Hippocampal formation (tissue), 2 donors: ENCODE measurements at regions not wholly inside any gene's neighbourhood (a gene's known extent, or its start where the extent isn't known, plus 50 kb on each side); places are given as distances from the start of the nearest gene placed in this dataset.

Experiments used
- DNase-seq, 2 donors: peaks; one replicate each; lab custom pipeline; 2025; lab: John Stamatoyannopoulos, UW

- DNase-seq: no peak
Observed at GRCh38 chr7:156069891-156070290, 257.6 kb upstream of the SHH start.

DNA sequence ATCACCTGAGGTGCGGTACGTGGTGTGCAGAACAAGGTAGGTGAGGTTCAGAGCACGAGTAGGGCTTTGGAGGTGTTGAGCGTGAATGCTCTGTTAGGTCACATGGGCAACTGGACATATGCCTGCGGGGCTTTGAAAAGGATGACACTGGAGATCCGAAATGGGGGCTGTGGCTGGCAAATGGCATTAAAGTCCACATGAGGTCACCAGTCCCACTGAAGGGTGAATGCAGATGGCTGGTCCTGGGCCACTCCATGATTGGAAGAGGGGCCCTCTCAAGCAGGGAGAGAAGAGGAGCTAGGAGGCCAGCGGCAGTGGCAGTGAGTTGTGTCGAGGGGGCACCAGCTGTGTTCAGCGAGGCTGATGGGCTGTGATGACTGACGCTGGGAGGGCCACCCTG, 254.9 kb upstream of the SHH start:
- no peak for DNase-seq

GRCh38 chr7:156065400-156065799, 253.1 kb upstream of the SHH start:
- no peak for DNase-seq

- no peak for DNase-seq
Observed at GRCh38 chr7:156064971-156065386, 252.7 kb upstream of the SHH start.

- DNase-seq: no peak
Observed at GRCh38 chr7:156063241-156063810, 251.1 kb upstream of the SHH start.

DNA sequence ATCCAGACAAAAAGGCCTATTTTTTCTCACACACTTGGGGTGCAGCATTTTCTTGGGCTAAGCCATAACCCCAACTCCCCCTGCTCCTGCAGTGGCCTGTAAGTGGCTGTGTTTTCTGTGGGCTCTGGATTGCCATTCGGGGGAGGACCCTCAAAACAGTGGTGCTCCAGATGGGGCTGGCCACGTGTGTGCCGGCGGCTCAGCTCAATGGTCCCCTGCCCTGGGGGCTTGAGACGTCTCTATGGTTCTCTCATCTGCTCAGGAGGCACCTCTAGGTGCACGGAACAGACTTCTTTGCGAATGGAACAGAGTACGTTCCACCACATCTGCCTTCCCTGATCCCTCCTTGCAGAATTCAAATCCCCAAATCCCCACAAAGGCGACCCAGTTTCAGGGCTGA, 250.0 kb upstream of the SHH start:
- no peak for DNase-seq

GRCh38 chr7:156061689-156062255, 249.5 kb upstream of the SHH start:
- DNase-seq: no peak

DNA sequence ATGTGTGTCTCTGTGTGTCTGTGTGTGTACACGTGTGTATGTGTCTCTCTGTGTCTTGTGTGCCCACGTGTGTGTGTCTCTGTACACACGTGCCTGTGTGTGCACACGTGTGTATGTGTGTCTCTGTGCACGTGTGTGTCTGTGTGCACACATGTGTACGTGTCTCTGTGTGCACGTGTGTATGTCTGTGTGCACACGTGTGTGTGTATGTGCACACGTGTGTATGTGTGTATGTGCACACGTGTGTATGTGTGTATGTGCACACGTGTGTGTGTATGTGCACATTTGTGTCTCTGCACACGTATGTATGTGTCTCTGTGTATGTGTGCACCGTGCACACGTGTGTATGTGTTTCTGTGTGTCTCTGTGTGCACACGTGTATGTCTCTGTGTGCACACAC, 248.7 kb upstream of the SHH start:
- DNase-seq: no peak

DNA sequence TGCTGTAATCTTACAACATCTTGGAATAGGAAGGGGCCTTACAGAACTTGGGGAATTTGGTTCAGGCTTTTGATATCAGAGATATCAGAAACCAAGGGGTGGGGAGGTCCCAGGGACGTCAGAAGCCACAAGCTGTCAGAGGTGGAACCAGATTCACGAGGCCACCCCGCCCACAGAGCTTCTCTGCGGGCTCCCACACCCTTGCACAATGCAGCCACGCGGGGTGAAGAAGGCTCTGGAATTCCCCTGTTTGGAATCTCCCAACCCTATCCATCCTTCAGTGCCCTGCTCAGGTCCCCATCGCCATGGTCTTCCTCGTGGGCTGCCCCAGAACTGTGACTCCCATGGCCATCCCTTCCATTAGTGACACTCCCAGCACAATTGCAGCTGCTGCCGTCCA, 247.1 kb upstream of the SHH start:
- DNase-seq: no peak

DNA sequence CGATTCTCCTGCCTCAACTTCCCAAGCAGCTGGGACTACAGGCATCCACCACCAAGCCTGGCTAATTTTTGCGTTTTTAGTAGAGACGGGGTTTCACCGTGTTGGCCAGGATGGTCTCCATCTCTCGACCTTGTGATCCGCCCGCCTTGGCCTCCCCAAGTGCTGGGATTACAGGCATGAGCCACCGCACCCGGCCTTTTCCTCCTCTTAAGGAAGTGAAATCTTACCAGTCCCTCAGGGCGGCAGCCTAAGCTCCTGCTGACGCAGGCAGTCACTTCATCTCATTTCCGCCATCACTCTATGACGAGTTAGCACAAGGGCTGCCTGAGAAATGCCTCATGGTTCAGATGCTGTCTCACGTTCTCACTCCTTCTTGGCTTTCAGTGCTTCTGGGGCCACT, 246.0 kb upstream of the SHH start:
- no peak for DNase-seq

GRCh38 chr7:156056534-156056933, 244.3 kb upstream of the SHH start:
- DNase-seq: no peak

DNA sequence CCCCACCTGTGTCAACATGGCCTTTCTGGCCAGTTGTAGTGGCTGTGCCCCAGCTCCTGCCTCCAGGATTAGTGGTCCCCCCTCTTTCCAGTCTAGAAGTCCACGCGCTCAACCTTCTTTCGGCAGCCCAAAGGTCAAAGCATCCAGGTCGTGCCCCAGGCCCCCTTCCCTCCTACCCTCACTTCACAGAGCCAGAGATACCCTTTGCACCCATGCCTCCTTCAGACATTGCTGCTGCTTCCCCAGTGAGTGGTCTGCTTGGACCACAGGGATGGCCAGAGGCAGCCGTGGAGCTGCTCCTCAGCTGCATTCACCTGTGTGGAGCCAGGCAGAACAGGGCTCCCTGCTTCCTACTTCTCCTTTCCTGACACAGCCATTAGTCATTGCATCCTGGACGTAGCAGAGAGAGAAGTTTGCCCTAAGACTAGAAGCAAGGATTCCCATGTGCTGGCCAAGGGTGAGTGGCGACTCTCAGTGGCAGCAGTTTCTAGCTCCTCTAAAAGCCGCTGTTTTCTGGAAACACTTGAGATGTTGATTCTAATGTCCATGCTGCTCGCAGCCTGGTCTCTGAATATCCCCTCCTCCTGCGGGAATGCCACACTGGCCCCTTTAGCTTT, 243.1 kb upstream of the SHH start:
- DNase-seq: no peak

DNA sequence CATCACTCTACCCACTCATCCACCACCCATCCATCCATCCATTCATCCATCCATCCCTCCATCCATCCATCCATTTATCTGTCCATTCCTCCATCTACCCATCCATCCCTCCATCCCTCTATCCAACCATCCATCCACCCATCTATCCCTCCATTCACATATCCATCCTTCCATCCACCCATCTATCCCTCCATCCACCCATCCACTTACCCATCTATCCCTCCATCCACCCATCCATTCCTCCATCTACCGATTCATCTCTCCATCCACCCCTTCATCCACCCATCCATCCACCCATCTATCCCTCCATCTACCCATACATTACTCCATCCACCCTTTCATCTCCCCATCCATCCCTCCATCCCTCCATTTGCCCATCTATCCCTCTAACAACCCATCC, 239.6 kb upstream of the SHH start:
- DNase-seq: no peak

DNA sequence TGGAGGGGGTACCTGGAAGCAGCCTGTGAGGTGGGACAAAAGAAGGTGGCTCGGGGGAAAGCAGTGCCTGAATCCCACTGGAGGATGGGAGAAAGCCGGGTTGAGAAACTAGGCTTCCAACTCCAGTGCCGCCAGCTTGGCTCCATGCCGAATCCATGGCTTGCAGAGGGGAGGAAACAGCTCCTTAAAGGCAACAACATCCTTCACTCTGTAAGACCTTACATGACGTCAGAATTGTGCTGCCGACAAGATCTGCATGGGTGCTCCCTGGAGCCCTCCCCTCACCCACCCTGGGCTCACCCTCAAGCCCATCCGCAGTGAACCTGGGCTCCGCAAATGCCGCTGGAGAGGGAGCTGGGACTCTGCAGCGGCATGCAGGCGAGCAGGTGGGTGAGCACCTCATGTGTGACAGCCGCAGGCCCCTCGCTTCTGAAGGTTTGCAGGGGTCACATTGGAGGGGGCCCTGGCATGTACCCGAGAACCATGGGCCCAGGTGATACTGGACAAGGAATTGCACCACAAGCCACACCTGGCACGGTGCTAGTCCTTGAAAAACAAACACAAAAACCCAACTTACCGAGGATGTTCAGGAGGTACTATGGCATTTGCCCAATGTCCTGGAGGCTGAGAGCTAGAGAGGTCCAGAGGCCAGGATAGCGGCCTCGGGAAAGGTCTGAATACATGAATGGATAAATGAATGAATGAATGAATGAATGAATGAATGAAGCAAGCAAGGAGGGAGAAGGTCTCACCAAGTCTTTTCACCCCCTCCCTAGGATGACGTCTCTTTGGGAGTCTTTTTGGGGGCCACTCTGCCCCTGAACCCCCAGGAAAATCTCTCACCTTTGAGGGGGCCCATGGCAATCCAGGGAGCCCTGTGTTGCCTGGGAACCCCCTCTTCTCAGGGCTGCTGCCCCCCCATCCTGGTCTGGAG, 238.6 kb upstream of the SHH start:
- no peak for DNase-seq

DNA sequence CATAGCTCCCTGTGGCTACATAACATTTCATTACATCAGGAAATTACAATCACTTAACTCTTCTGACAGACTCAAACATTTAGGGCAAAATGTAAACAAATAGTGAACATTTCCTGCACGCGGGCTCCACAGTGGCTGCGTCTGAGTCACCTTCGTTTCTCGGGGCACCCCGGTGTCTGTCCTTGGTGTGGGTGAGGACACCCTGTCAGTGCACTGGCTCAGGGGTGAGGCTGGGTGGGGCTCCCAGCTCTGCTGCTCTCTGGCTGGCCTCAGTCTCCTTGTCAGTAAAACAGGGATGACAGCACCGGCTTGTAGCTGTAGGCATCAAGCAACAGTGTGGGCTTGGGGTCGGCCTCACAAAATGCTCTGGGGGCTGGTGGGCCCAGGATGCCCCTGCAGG, 237.1 kb upstream of the SHH start:
- DNase-seq: no peak

DNA sequence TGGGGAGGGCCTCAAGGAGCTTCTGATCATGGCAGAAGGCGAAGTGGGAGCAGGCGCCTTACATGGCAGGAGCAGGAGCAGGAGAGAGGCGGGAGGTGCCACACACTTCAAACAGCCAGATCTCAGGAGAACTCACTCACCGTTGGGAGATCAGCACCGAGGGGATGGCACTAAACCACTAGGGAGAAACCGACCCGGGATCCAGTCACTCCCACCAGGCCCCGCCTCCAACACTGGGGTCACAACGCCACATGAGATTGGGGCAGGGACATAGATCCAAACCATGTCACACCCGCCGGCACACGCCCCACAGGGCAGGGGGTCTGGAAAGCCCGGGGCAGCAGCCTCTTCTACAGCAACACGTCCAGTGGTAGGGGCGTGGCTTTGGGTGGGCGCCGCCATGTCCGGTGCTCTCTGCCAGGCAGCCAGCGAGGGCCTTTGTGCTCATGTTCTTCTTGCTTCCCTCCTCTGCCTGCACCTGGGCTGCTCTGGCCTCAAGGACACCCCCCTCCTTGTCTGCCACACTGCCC, 233.8 kb upstream of the SHH start:
- no peak for DNase-seq

DNA sequence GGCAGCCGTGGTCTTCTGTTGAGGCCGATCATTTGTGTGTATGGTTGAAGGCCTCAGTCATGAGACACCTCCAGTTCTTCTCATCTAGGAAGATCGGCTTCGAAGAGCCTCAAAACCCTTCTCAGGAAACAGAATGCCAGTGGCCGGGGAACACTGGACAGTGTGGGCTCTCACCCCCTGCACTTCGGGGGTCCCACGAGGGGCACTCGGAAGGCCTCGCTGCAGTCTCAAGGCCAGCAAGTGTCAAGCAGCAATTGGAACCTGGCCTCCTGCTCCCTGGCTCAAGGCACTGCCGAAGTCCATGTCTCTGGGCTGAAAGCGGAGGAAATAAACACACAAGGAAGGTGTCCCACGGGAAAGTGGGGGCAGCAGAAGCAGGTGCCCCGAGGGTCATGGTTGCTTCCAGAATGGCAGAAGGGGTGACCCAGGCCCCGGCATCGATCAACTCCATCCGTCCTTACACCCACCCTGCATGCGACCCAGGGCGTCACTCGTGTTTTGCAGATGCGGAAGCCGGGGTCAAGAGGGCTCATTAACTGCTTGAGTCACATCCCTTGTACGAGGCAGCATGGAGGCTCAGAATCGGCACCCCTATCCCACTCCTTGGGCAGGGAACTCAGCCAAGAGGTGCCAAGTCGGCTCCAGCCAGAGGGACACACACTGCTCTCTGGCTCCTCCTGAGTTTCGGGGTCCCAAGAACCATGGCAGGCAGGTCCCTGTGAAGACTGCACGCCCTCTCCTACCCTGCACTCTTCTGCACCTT, 231.3 kb upstream of the SHH start:
- DNase-seq: no peak

DNA sequence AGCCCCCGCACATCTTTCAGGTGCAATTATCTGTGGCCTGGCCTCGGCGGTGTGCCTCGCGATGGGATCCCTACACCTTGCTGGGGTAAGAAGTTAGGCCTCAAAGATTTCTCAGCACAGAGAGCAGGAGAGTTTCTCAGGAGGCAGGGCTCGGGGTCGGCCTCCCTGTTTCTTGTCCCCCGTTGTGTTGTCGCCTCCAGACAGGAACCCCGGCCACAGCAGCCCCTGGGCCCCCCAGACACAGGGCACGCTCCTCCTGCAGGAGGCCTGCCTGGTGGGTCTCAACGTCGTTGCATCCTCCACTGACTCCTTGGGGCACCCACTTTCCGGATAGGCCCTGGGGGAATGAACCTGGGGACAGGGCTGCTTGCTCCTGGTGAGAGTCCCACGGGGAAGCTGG, 229.1 kb upstream of the SHH start:
- DNase-seq: no peak

DNA sequence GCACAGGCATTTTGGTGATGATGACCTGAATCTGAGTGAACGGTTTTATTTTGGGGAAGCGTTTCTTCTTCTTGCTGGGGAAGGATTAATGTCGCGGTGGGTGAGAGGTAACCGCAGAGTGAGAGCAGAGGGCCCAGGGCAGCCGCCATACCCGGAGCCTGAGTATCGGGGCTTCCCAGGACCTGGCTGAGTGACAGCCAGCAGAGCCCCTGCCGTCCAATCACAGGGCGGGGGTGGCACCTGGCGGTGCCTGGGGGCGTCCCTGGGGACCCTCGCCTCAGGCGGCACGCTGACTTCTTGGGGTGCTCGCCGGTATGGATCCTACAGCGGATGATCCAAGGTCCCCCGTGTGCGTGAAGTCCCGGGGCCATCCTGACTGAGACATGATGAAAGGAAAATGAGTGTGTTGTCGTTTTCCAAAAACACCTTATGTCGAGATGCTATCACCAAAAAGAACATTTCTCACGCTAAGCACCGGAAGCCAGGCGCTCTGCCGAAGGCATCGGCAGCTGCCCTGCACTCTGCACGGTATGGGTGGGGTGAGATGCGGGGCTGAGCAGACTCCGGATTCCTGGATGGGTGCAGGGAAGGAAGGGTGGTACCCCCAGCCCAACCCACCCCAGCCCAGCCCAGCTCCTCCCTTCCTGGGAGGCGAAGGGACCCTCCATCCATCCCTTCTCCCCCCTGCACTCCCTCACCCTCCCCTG, 227.9 kb upstream of the SHH start:
- DNase-seq: no peak

DNA sequence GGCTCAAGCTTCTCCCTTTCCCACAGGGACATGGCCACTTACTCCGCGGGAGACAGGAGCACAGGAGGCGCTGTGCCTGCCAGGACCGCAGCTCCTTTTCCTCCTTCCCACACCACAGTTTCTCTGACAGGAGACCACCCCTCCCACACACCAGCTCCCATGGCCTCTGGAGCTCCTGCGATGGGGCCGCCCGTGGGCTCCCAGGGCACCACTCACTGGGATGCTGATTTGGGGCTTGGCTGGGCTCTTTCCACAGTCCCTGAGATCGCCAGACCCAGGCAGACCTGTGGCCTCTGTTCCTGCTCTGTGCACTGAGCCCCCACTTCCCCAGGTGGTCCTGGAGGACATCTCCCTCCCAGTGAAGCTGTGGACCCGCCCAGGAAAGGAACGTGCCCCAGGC, 226.9 kb upstream of the SHH start:
- DNase-seq: no peak

DNA sequence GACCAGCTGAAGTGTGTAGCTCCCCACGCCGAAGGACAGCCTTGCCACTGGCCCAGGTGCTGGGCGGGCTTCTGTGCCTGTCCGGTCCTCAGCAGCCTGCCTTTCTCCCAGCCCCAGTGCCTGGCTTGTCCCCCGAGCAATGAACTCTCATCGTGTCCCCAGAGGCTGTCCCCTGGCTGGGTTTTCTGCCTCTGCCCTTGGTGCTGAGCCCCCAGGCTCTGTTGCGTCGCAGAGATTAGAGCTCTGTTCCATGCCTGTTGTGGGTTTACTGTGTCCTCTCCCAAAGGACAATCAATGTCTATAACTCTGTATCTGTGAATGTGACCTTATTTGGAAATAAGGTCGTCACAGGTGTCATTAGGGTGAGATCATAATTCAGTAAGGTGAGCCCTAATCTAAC, 226.1 kb upstream of the SHH start:
- no peak for DNase-seq
